Naive thymus-derived CD4-positive, alpha-beta T cell (primary cell): ENCODE measurements at regions not wholly inside any gene's neighbourhood (a gene's known extent, or its start where the extent isn't known, plus 50 kb on each side); places are given as distances from the start of the nearest gene placed in this dataset.
A peak's percentile ranks its signal among the peaks of the same experiment; 100 is the strongest.

Experiments
- ATAC-seq: fragments of 150-1000 bp; cut with Tn5 transposase; 2 replicates; pipeline ENCODE4 v1.10.0; 2021; ENCODE audit warnings: mild to moderate bottlenecking, moderate library complexity
- CTCF ChIA-PET: fragments of 350-600 bp; sonication (Branson Sonifier 250); formaldehyde crosslinking; loops from one replicate; lab custom pipeline; 2021; ENCODE audit warnings: antibody characterized with exemption; lab: Charles Lee
- POLR2A ChIA-PET: fragments of 350-600 bp; sonication (Branson Sonifier 250); formaldehyde crosslinking; loops from one replicate; lab custom pipeline; 2021; ENCODE audit warnings: antibody characterized with exemption, inconsistent platforms; lab: Charles Lee
- DNase-seq, 9 donors: peaks; one replicate each; pipeline versions ENCODE4 v3.0.0 to v3.0.0-alpha.2; 2020 to 2022; ENCODE audit warnings: mixed read lengths in 1 of 9
- H3K27ac ChIP-seq: one replicate; pipeline ENCODE4 v1.7.0; 2013; ENCODE audit warnings: mild to moderate bottlenecking, low read depth, low read length, moderate library complexity
- H3K27me3 ChIP-seq, 2 donors: one replicate each; pipeline ENCODE4 v1.7.0; 2013; ENCODE audit warnings: low read length in 2 of 2, mild to moderate bottlenecking in 2 of 2, moderate library complexity in 2 of 2; ENCODE audit not compliant: control insufficient read depth in 2 of 2, insufficient read depth in 2 of 2
- H3K36me3 ChIP-seq, 3 experiments: 1 replicate in 2 of 3; 2 replicates in 1 of 3; pipeline ENCODE4 v1.7.0; 2013; ENCODE audit warnings: low read length in 3 of 3, mild to moderate bottlenecking in 3 of 3, moderate library complexity in 1 of 3; ENCODE audit not compliant: insufficient read depth in 3 of 3, control insufficient read depth in 2 of 3
- H3K4me1 ChIP-seq, 2 donors: one replicate each; pipeline ENCODE4 v1.7.0; 2013; ENCODE audit warnings: low read length in 2 of 2, mild to moderate bottlenecking in 2 of 2, moderate library complexity in 1 of 2; ENCODE audit not compliant: control insufficient read depth in 2 of 2, insufficient read depth in 2 of 2
- H3K4me3 ChIP-seq: 2 replicates; pipeline ENCODE4 v1.7.0; 2013; ENCODE audit warnings: mild to moderate bottlenecking, low read length
- H3K9me3 ChIP-seq, 3 experiments: 1 replicate in 2 of 3; 2 replicates in 1 of 3; pipeline ENCODE4 v1.7.0; 2013; ENCODE audit warnings: low read length in 3 of 3; ENCODE audit not compliant: control insufficient read depth in 2 of 3
- H3K27ac Mint-ChIP-seq, 9 donors: one replicate each; pipeline ENCODE4 v1.8.0; 2020 to 2022; ENCODE audit warnings: mixed read lengths in 9 of 9, mild to moderate bottlenecking in 8 of 9, moderate library complexity in 5 of 9, inconsistent platforms in 2 of 9
- H3K27me3 Mint-ChIP-seq, 5 donors: one replicate each; pipeline ENCODE4 v1.8.0; 2021 to 2022; ENCODE audit warnings: mixed read lengths in 5 of 5, mild to moderate bottlenecking in 1 of 5
- H3K36me3 Mint-ChIP-seq, 5 donors: one replicate each; pipeline ENCODE4 v1.8.0; 2020 to 2022; ENCODE audit warnings: mixed read lengths in 5 of 5, mild to moderate bottlenecking in 3 of 5, inconsistent platforms in 1 of 5
- H3K4me1 Mint-ChIP-seq, 7 donors: one replicate each; pipeline ENCODE4 v1.8.0; 2020 to 2022; ENCODE audit warnings: mixed read lengths in 7 of 7, mild to moderate bottlenecking in 3 of 7, inconsistent platforms in 1 of 7
- H3K4me3 Mint-ChIP-seq, 10 donors: one replicate each; pipeline ENCODE4 v1.8.0; 2020 to 2022; ENCODE audit warnings: mild to moderate bottlenecking in 10 of 10, mixed read lengths in 10 of 10, moderate library complexity in 6 of 10, inconsistent platforms in 2 of 10
- H3K9me3 Mint-ChIP-seq, 11 donors: one replicate each; pipeline ENCODE4 v1.8.0; 2020 to 2022; ENCODE audit warnings: mixed read lengths in 11 of 11, mild to moderate bottlenecking in 4 of 11, inconsistent platforms in 1 of 11, moderate library complexity in 1 of 11
- intact Hi-C, 2 donors: fragments of 100-400 bp; cut with micrococcal nuclease; formaldehyde crosslinking; loops; one replicate each; pipeline ENCODE4 v1.15.1; 2023

DNA sequence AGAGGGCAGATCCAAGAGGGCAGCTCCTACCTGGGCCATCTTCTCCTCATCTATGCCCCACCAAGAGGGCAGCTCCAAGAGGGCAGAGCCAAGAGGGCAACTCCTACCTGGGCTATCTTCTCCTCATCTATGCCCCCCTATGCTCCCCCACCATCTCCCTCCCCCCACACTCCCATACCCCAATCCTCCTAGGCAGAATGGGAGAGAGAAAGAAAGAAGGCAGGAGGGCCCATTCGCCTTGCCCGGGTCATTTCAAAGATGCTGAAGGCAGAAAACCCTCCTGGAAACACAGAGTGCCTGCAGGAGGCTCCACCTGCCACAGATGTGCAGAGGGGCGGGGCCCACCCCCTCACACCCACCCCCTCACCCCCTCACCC, 78.5 kb downstream of the BUD13 start:
- Histone ChIP-seq H3K27ac (no peak overlapping the region), H3K9me3 (no peaks in the 10 kb centered on the region), H3K4me1 (no peaks in the 10 kb centered on the region), H3K27me3 (no peaks in the 10 kb centered on the region), H3K4me3 (no peak overlapping the region), H3K36me3 (no peaks in the 10 kb centered on the region)
- Mint-ChIP-seq H3K4me1 (peaks cover 0 to 2% (median 0%) of the 10 kb centered on the region in 7 donors), H3K36me3 (no peaks in the 10 kb centered on the region), H3K4me3 (no peak overlapping the region), H3K27ac (no peak overlapping the region), H3K9me3 (no peaks in the 10 kb centered on the region), H3K27me3 (peaks cover 0 to 12% (median 0%) of the 10 kb centered on the region in 5 donors)
- CTCF ChIA-PET = no interaction called here
- ATAC-seq = no peak
- intact Hi-C loops = loop anchor here in 1 of 2 donors (5.0 to 10.0 kb wide), 3 partner anchors 182 to 1360 kb away; no protein-coding TSS in a partner anchor
- DNase-seq = no peak
- POLR2A ChIA-PET = no interaction called here

DNA sequence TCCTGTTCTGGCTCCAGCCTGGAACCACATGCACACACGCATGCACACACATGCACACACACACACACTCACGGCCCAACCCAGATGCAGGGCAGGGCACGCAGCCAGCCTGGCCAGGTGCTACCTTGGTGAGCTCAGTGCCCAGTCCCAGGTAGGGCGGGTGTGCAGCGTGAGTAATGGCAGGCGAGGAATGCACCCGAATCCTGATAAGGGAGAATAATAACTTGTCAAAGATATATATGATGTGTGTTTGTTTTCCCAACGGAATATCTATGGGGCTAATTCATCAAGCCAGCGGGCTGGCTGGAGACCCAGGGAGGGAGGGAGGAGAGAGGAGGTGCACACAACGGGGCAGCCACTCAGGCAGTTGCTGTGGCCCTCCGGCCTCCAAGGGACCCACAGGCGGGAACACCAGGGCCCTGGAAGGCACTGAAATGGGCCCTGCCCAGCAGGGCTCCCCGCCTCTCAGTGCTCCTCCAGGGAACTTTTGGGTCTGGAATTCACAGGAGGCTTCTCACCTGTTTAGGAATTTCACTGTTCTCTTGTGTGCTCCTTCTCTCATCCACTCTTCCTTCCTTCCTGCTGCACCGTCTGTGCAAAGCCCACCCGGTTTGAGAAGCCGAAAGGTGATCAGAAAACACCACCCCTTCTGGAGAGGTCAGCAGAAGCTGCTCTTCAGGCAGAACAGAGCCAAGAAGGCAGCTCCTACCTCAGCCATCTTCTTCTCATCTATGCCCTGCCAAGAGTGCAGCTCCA, 79.0 kb downstream of the BUD13 start:
- Mint-ChIP-seq H3K27ac (no peak overlapping the region), H3K9me3 (no peaks in the 10 kb centered on the region), H3K4me3 (no peak overlapping the region), H3K27me3 (peaks cover 0 to 12% (median 0%) of the 10 kb centered on the region in 5 donors), H3K36me3 (no peaks in the 10 kb centered on the region), H3K4me1 (peaks cover 0 to 2% (median 0%) of the 10 kb centered on the region in 7 donors)
- POLR2A ChIA-PET = no interaction called here
- CTCF ChIA-PET = no interaction called here
- Histone ChIP-seq H3K27me3 (no peaks in the 10 kb centered on the region), H3K9me3 (no peaks in the 10 kb centered on the region), H3K27ac (no peak overlapping the region), H3K4me3 (no peak overlapping the region), H3K36me3 (no peaks in the 10 kb centered on the region), H3K4me1 (no peaks in the 10 kb centered on the region)
- DNase-seq (no peak), ATAC-seq (peak; percentile 26)
- intact Hi-C loops = loop anchor here in 1 of 2 donors (2.0 to 10.0 kb wide), 4 partner anchors 181 to 1359 kb away; no protein-coding TSS in a partner anchor

DNA sequence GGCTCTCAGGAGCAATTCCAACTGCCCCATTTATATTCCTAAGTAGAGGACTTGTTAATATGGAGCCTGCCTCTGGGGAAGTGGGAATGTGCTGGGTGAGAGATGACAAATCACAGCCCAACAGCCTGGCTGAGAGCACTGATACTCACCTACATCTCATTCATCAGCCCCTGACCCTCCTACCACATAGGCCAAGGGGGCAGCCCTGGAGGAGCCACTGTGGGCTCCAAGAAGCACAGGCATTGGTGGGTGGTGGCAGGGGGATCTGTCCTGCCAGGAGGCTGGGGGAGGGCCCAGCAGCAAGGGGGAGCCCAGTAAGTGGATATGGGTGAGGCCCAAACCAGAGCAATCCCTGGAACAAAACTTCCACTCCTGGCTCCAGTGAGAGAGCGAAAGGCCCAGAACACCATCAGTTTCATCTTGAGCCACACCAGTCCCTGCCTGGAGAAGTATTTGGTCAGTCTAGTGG, 79.7 kb downstream of the BUD13 start:
- intact Hi-C loops = loop anchor here in 1 of 2 donors (2.0 to 10.0 kb wide), 4 partner anchors 181 to 1358 kb away; no protein-coding TSS in a partner anchor
- Histone ChIP-seq H3K27me3 (no peaks in the 10 kb centered on the region), H3K36me3 (no peaks in the 10 kb centered on the region), H3K4me3 (no peak overlapping the region), H3K4me1 (no peaks in the 10 kb centered on the region), H3K27ac (no peak overlapping the region), H3K9me3 (no peaks in the 10 kb centered on the region)
- ChIA-PET POLR2A (no interaction called here), CTCF (no interaction called here)
- peaks cover 0 to 11% (median 0%) of the 10 kb centered on the region in 5 donors for H3K27me3 Mint-ChIP-seq
- H3K4me3 Mint-ChIP-seq = no peak overlapping the region
- H3K9me3 Mint-ChIP-seq = no peaks in the 10 kb centered on the region
- no peak for ATAC-seq
- H3K27ac Mint-ChIP-seq = no peak overlapping the region
- DNase-seq = no peak
- H3K36me3 Mint-ChIP-seq = no peaks in the 10 kb centered on the region
- H3K4me1 Mint-ChIP-seq = peaks cover 0 to 2% (median 0%) of the 10 kb centered on the region in 7 donors

DNA sequence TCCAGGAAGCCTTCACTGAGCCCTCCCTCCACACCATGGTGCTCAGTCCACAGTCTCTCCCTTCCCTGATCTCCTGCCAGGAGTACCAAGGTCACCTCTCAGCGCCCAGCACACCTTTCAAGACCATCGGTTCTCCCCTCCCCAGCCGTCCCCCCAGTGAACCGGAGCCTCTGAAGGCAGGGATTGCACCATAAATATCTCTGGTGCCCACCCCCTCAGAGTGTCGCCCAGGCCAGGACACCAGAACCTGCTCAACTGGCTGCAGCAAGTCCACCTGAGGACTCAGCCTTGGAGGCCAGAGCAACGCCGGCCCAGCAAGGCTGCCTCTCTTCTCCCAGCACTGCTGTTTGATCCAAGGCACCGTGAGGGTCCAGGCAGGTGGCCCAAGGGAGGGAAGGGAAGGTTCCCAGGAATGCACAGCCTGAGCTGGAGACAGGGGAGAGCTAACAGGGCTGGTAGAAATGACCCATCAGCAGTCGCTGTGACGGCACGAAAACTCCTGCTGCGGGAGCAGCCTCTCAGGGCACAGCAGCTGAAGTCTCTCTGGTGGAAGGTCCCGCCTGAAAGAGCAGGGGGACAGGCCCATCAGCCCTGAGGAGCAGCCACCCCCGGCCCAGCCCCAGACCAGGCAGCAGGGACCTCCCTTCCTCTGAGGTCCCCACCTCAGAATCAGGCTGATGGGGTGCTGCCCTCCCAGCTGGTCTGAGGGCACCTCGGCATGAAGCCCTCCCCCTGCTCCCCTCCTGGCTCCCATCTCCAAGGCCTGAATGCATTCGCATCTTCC, 80.3 kb downstream of the BUD13 start:
- POLR2A ChIA-PET = no interaction called here
- H3K4me1 ChIP-seq = no peaks in the 10 kb centered on the region

DNA sequence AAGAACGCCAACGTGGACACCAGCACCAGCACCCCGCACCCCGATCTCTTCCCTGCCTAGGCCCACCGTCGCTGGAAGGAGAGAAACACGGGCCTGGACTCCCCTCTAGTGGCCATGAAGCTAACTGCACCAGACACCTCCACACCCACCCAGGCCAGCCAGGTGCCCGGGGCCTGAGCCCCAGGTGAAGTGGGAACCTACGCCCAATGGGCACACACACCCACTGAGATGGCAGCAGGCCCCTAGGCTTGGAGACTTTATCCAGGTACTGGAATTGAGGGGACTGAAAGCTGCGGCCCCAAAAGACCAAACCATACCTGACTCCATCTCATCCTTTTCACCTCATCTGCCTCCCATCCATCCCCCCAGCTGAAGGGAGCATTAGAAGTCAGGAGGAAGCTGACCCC, 81.0 kb downstream of the BUD13 start:
- Mint-ChIP-seq H3K4me1 (peaks cover 0 to 2% (median 0%) of the 10 kb centered on the region in 7 donors), H3K27me3 (peaks cover 0 to 20% (median 5%) of the 10 kb centered on the region in 5 donors), H3K27ac (peak overlapping the region in 1 of 9 donors; percentile 20), H3K4me3 (no peak overlapping the region), H3K36me3 (no peaks in the 10 kb centered on the region), H3K9me3 (no peaks in the 10 kb centered on the region)
- ChIA-PET CTCF (interaction anchor here (0.7 to 1.3 kb wide), 5 partner anchors 8 to 1358 kb away, joined by 3 to 4 read pairs (median 3); no protein-coding TSS in a partner anchor), POLR2A (no interaction called here)
- Histone ChIP-seq H3K27ac (no peak overlapping the region), H3K27me3 (no peaks in the 10 kb centered on the region), H3K36me3 (no peaks in the 10 kb centered on the region), H3K4me3 (no peak overlapping the region), H3K9me3 (no peaks in the 10 kb centered on the region), H3K4me1 (no peaks in the 10 kb centered on the region)
- peak; percentile 70 for ATAC-seq
- DNase-seq = peak in 7 of 9 donors; percentile 27 to 52 (median 47)
- intact Hi-C loops = loop anchor here in 1 of 2 donors (2.0 to 10.0 kb wide), 4 partner anchors 179 to 1357 kb away; no protein-coding TSS in a partner anchor

More for the DNA sequence above, 80.3 kb downstream of the BUD13 start:
- intact Hi-C loops = loop anchor here in 1 of 2 donors (2.0 to 10.0 kb wide), 4 partner anchors 180 to 1358 kb away; no protein-coding TSS in a partner anchor
- Mint-ChIP-seq H3K4me1 (peaks cover 0 to 2% (median 0%) of the 10 kb centered on the region in 7 donors), H3K27me3 (peaks cover 0 to 14% (median 5%) of the 10 kb centered on the region in 5 donors), H3K27ac (no peak overlapping the region), H3K9me3 (no peaks in the 10 kb centered on the region), H3K4me3 (no peak overlapping the region), H3K36me3 (no peaks in the 10 kb centered on the region)
- Histone ChIP-seq H3K27me3 (no peaks in the 10 kb centered on the region), H3K27ac (no peak overlapping the region), H3K9me3 (no peaks in the 10 kb centered on the region), H3K36me3 (no peaks in the 10 kb centered on the region), H3K4me3 (no peak overlapping the region)
- DNase-seq (no peak), ATAC-seq (no peak)
- CTCF ChIA-PET = interaction anchor here (0.7 to 1.3 kb wide), 3 partner anchors 9 to 423 kb away, joined by 3 read pairs; no protein-coding TSS in a partner anchor

DNA sequence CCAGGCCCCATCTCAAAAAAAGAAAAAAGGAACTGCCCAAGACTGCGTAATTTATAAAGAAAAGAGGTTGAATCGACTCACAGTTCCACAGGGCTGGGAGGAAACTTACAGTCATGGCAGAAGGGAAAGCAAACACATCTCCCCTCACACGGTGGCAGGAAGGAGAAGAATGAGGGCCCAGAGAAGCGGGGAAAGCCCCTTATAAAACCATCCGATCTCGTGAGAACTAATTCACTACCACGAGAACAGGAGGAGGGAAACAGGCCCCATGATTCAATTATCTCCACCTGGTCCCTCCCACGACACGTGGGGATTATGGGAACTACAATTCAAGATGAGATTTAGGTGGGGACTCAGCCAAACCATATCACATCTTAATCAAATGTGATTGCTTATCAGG, 82.2 kb downstream of the BUD13 start:
- no peaks in the 10 kb centered on the region for H3K9me3 Mint-ChIP-seq
- ChIA-PET POLR2A (no interaction called here), CTCF (interaction anchor here (0.7 to 0.9 kb wide), 2 partner anchors 7 to 22 kb away, joined by 3 read pairs; no protein-coding TSS in a partner anchor)
- no peaks in the 10 kb centered on the region for H3K36me3 Mint-ChIP-seq
- no peaks in the 10 kb centered on the region for H3K4me1 ChIP-seq
- ATAC-seq = no peak
- no peaks in the 10 kb centered on the region for H3K9me3 ChIP-seq
- no peaks in the 10 kb centered on the region for H3K36me3 ChIP-seq
- intact Hi-C loops = loop anchor here in 1 of 2 donors (5.0 to 10.0 kb wide), 3 partner anchors 178 to 1356 kb away; no protein-coding TSS in a partner anchor
- no peak overlapping the region for H3K4me3 ChIP-seq
- H3K27ac Mint-ChIP-seq = peak overlapping the region in 1 of 9 donors; percentile 51
- no peak overlapping the region for H3K4me3 Mint-ChIP-seq
- H3K27me3 ChIP-seq = no peaks in the 10 kb centered on the region
- H3K27ac ChIP-seq = no peak overlapping the region
- H3K4me1 Mint-ChIP-seq = no peaks in the 10 kb centered on the region
- no peak for DNase-seq
- peaks cover 4 to 15% (median 13%) of the 10 kb centered on the region in 5 donors for H3K27me3 Mint-ChIP-seq
